ENCODE measurements at regions not wholly inside any gene's neighbourhood (a gene's known extent, or its start where the extent isn't known, plus 50 kb on each side); places are given as distances from the start of the nearest gene placed in this dataset.
"Not testable (repeated sequence)": the region's sequence is repeated elsewhere in the genome, so short reads cannot be mapped to it uniquely, and the experiment has no call there.

DNA sequence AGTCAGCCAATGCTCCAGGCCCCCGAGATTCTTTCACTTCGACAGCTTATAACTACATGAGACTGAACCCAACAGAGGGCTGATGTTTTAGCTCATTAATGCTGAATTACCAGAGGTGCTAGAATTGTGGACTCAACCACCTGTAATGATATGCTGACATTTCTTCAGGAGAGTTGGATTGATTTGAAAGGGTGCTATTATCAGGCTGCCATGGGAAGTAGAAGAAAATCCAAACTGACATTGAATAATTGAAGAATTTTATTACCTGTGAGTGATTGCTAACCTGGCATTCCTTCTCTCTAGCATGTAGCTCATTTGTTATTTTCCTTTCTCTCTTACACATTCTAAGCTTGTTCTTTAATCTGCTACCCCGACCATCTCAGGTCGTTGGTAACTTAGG lies 488.8 kb downstream of the PID1 start:
- DNase-seq, result no peak

- DNase-seq, result no peak
Observed at GRCh38 chr2:228777855-228778355, 493.2 kb downstream of the PID1 start.

GRCh38 chr2:228774548-228774947 lies 496.5 kb downstream of the PID1 start:
- no peak for DNase-seq

DNA sequence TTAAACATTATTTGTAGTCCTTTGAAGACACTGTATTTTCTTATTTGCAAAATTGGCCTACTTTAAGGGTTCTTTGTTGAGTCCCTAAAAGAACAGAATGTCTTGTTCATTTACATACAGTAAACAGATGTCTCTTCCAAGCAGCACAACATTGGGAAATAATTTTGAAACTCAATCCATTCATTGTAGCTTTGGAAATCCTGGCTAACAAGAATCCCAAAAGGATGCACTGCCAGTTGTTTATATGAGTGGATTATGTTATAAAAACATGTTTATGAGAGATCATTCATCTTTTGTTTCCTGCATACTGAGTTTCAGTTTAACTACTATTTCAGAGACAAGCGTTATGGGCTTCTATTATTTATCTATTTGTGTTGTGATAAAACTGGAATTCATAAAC lies 499.3 kb downstream of the PID1 start:
- no peak for DNase-seq

GRCh38 chr2:228771315-228771714 lies 499.8 kb downstream of the PID1 start:
- no peak for DNase-seq

GRCh38 chr2:228768818-228769217 lies 502.3 kb downstream of the PID1 start:
- no peak for DNase-seq

- DNase-seq, result not testable (repeated sequence)
Observed at GRCh38 chr2:228768141-228768540, 502.9 kb downstream of the PID1 start.

DNA sequence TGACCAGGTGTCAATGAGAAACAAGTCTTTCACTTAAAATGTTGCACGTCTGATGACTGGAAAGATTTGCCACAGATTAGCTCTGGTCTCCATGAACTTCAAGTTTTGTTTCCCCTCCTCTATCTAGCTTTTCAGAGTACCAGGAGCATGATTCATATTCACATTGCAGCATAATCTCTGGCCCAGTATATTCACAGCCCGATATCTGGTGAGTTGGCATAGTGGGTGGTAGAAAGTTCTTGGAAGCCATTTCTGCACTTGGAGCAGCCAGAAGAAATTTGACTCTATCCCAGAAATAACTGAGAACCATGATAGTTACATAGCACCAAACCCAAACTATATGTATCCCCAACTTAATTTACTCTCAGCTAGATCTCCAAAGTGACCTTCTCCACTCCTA lies 503.9 kb downstream of the PID1 start:
- no peak for DNase-seq

DNA sequence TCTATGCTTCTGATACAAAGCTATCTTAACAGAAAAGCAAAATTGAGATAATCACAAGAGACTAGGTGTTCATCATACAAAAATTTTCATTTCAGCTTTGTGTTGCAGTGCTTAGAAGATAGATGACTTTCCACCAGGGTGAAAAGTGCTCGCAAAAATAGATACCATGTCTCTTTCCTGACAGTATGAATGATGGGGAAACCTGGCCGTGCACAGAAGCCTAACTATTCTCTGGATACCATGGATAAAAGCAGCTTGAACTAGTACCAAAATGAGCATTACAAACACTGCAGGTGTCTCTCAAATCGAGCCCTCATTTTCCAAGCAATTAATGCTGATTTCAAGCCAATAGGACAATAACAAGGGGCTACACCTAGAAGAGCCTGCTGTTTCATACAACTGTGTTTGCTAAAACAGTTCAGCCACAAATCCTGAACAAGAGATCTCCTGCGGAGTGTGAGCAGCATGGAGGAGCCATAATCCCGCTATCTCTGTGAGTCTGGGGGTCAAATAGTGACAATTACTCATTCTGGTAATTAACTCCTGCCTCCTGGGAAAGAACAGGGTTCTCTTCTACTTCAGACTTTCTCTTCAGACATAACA lies 507.6 kb downstream of the PID1 start:
- no peak for DNase-seq

DNA sequence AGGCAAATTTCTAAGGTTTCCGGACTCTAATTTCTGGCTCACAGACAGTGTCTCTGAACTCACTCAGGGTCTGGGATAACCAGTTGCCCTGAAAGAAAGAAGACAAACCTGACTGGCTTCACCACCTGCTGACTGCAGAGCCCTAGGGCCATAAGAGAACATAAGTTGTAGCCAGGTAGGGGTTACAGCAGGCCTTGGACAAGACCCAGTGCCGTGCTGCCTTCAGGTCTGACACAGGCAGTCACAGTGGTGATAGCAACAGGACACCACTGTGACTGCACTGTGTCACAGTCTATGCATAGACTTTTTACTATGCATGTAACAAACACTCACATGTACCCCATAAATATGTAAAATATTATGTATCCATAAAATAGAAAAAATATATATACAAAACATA lies 508.5 kb downstream of the PID1 start:
- DNase-seq, result no peak

DNA sequence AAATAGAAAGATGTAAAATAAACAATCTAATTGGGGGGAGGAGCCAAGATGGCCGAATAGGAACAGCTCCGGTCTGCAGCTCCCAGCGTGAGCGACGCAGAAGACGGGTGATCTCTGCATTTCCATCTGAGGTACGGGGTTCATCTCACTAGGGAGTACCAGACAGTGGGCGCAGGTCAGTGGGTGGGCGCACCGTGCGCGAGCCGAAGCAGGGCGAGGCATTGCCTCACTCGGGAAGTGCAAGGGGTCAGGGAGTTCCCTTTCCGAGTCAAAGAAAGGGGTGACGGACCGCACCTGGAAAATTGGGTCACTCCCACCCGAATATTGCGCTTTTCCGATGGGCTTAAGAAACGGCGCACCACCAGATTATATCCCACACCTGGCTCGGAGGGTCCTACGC lies 515.4 kb downstream of the PID1 start:
- not testable (repeated sequence) for DNase-seq

DNA sequence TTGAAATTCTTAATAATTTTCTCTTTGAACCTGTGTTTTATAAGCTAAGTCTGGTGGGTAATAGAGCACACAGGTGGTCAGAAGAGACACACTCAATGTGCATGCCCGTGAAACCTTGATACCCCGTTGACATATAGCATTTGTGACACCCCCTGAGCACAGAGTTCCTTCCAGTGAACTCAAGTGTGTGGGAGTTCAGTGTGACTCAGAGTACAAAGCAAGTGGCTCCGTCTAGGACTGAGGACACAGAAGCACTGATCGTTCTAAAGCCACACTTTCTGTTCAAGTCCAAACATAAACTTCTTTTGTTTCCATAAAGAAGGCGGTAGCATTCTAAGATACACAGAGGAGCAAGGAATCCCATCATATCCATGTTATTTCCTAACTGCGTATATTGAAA lies 523.6 kb downstream of the PID1 start:
- DNase-seq, result no peak

- DNase-seq, result no peak
Observed at GRCh38 chr2:228738671-228739380, 532.3 kb downstream of the PID1 start.

DNA sequence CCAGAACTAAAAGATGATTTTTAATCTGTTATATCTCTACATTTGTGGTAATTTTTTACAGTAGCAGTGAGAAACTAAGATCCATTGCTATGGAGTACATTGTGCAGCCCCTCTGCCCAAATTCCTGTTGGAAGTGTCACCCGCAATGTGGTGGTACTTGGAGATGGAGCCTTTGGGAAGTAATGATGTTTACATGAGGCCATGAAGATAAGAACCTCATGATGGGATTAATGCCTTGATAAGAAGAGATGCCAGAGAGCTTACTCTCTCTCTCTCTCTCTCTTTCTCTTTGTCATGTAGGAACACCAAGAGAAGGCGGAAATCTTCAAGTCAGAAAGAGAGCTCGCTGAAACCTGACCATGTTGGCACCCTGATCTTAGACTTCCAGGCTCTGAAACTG lies 535.4 kb downstream of the PID1 start:
- no peak for DNase-seq

DNA sequence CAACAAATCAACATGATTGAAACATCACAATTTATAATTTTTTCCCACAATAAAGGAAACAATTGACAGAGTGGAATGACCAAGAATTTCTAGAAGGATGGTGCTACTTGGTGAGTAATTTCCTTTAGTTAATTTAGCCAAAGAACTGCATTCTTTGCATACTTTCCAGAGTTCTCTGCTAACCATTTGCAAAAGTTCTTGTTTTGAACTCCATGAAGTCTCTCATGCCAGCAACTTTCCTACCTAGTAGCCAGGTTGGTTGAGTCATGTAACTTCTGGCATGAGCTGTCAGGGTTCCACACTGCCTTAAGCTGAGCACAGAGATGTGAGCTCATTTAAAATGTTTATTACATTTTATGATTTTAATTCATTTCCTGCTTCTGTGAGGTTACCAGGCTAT lies 539.6 kb downstream of the PID1 start:
- no peak for DNase-seq

- no peak for DNase-seq
Observed at GRCh38 chr2:228728961-228729360, 542.1 kb downstream of the PID1 start.

DNA sequence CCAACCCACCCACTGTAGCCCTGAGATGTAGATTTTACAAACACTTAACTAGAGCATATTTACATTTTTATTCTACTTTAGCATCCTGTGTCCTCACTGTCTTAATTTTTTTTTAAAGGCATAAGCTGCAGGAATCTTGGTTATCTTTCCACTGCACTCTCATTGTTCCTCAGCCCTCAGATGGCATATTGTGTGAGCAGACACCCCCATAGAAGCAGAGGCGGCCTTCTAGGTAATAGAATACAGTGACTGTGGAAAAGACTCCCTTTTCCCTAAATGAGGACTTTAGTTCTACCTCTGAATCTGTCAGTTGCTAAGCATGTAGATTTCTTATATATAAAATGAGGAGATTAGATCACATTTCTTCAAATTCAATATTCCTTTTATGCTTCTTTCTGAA lies 543.5 kb upstream of the SPHKAP start:
- no peak for DNase-seq

GRCh38 chr2:228723599-228723998 lies 542.1 kb upstream of the SPHKAP start:
- no peak for DNase-seq

GRCh38 chr2:228722311-228722710 lies 540.8 kb upstream of the SPHKAP start:
- no peak for DNase-seq

DNA sequence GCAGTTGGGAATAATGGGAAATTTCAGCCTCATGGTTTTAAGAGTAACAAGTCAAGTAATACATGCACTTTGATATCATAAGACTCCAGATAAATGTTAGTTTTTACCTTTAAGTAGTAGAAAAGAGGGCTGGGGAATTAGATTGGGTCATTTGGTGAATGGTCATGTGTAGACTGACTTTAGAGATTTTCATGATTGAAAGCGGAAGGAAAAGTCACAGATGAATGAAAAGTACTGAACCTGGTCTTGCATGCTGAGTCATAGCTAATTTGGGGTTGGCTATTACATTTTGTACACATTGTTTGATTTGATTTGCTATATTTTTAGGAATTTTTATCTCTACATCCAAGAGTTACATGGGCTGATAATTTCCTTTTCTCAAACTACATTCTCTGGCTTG lies 539.4 kb upstream of the SPHKAP start:
- DNase-seq, result no peak

GRCh38 chr2:228709788-228710371 lies 528.4 kb upstream of the SPHKAP start:
- no peak for DNase-seq

DNA sequence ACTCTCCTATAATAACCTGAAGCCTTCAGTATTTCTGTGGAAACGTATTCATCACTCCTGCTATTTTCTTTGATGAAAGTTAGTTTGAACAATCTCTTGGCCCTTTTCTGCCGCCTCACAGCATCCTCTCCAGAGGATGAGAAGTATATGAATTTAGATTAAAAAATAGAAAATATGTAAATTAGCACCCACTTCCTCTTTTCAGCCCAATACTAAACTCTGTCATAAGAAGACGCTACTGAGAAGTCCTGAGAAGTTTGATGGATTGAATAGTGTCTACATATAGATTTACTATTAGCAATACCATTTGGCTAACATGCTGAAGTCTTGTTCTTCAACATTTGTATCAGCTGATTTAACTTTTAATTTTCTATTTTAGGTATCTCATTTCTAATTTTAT lies 526.4 kb upstream of the SPHKAP start:
- no peak for DNase-seq

- DNase-seq, result no peak
Observed at GRCh38 chr2:228705318-228705717, 523.8 kb upstream of the SPHKAP start.

GRCh38 chr2:228703152-228703551 lies 521.7 kb upstream of the SPHKAP start:
- no peak for DNase-seq

- no peak for DNase-seq
Observed at GRCh38 chr2:228701506-228701905, 520.0 kb upstream of the SPHKAP start.

Data from GF-D8 (cell line).